DND-41 (cell line): ENCODE measurements at regions not wholly inside any gene's neighbourhood (a gene's known extent, or its start where the extent isn't known, plus 50 kb on each side); places are given as distances from the start of the nearest gene placed in this dataset.

Experiments used
- ATAC-seq: fragments of 200-7000 bp; cut with Tn5 transposase; 3 replicates; pipeline ENCODE4 v1.9.1; 2021; ENCODE audit warnings: low read depth; ENCODE audit not compliant: insufficient read depth
- DNase-seq: peaks from one replicate; pipeline ENCODE4 v3.0.0-alpha.2; 2020
- H2AFZ ChIP-seq: 2 replicates; pipeline ENCODE4 v1.6.0; 2012; ENCODE audit warnings: low read depth, low read length
- H3K27ac ChIP-seq: 2 replicates; pipeline ENCODE4 v1.5.1; 2012; ENCODE audit warnings: low read length, inconsistent platforms
- H3K27me3 ChIP-seq: fragments of 200-600 bp; sonication (generic); 2 replicates; pipeline ENCODE4 v1.6.0; 2012; ENCODE audit warnings: low read length, mild to moderate bottlenecking, inconsistent platforms; ENCODE audit not compliant: insufficient read depth, poor library complexity
- H3K36me3 ChIP-seq: 2 replicates; pipeline ENCODE4 v1.5.1; 2012; ENCODE audit warnings: low read length, inconsistent platforms; ENCODE audit not compliant: insufficient read depth
- H3K4me1 ChIP-seq: 2 replicates; pipeline ENCODE4 v1.5.1; 2012; ENCODE audit warnings: mild to moderate bottlenecking, low read length; ENCODE audit not compliant: insufficient read depth
- H3K4me2 ChIP-seq: 2 replicates; pipeline ENCODE4 v1.6.0; 2012; ENCODE audit warnings: mild to moderate bottlenecking, moderate library complexity, low read length, inconsistent platforms; ENCODE audit not compliant: insufficient read depth
- H3K4me3 ChIP-seq, 2 experiments: fragments of 200-600 bp in 1 of 2; shearing (Covaris generic) in 1 of 2; 2 replicates each; pipeline ENCODE4 v1.5.1; 2012 to 2016; ENCODE audit warnings: inconsistent platforms in 2 of 2, low read length in 2 of 2, mild to moderate bottlenecking in 2 of 2, low read depth in 1 of 2, moderate library complexity in 1 of 2
- H3K79me2 ChIP-seq: 2 replicates; pipeline ENCODE4 v1.6.0; 2012; ENCODE audit warnings: low read length, inconsistent platforms; ENCODE audit not compliant: insufficient read depth
- H3K9ac ChIP-seq: 2 replicates; pipeline ENCODE4 v1.6.0; 2012; ENCODE audit warnings: low read depth, mild to moderate bottlenecking, inconsistent platforms, low read length, moderate library complexity
- H3K9me3 ChIP-seq: 2 replicates; pipeline ENCODE4 v1.5.1; 2012; ENCODE audit warnings: low read length, moderate library complexity, mild to moderate bottlenecking, inconsistent platforms; ENCODE audit not compliant: insufficient read depth, severe bottlenecking
- H4K20me1 ChIP-seq: 2 replicates; pipeline ENCODE4 v1.6.0; 2012; ENCODE audit warnings: low read length; ENCODE audit not compliant: insufficient read depth
- CTCF ChIP-seq: IDR thresholded peaks from 2 replicates; pipeline ENCODE4 v1.5.1; 2012; ENCODE audit warnings: borderline replicate concordance, low read length, moderate library complexity, mild to moderate bottlenecking; ENCODE audit not compliant: poor library complexity, severe bottlenecking; ENCODE audit errors: extremely low read depth
- EZH2 ChIP-seq: IDR thresholded peaks from 3 replicates; pipeline ENCODE4 v1.6.1; 2012; ENCODE audit warnings: borderline replicate concordance, low read depth, mild to moderate bottlenecking, moderate library complexity, low read length, inconsistent platforms; ENCODE audit not compliant: severe bottlenecking

- Histone ChIP-seq H3K4me3 (no peak overlapping the region), H3K4me2 (no peak overlapping the region), H3K79me2 (no peaks in the 10 kb centered on the region), H2AFZ (no peak overlapping the region), H3K9ac (no peak overlapping the region), H3K36me3 (no peaks in the 10 kb centered on the region), H3K4me1 (no peaks in the 10 kb centered on the region), H3K27me3 (no peaks in the 10 kb centered on the region), H3K9me3 (no peaks in the 10 kb centered on the region), H4K20me1 (no peaks in the 10 kb centered on the region), H3K27ac (no peak overlapping the region)
- ATAC-seq (no peak), DNase-seq (no peak)
- TF ChIP-seq CTCF (no peak), EZH2 (no peak)
Observed at GRCh38 chr1:79364896-79365295, 358.4 kb upstream of the ADGRL4 start.

DNA sequence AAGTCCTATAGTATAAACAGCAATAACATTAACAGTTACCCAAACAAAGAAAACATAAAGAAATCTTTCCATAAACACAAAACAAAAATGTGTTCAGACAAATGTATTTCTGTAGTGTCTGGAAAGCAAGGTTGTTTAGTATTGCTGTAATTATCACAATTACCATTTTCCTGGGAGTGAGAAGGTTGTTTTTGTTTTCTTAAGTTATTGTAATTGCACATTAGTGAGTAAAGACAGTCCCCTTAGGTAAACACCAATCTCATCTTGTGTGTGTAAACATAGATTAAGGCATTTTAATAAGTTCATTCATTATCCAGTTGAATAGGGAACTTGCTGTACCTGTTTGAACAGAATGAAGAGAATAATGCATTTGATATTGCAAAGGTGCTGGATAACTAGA lies 356.9 kb upstream of the ADGRL4 start:
- H3K27me3 ChIP-seq = no peaks in the 10 kb centered on the region
- H3K4me2 ChIP-seq = no peak overlapping the region
- no peak overlapping the region for H3K27ac ChIP-seq
- no peak overlapping the region for H2AFZ ChIP-seq
- TF ChIP-seq EZH2 (no peak), CTCF (no peak)
- H3K4me1 ChIP-seq = no peaks in the 10 kb centered on the region
- no peaks in the 10 kb centered on the region for H4K20me1 ChIP-seq
- ATAC-seq (no peak), DNase-seq (no peak)
- H3K79me2 ChIP-seq = no peaks in the 10 kb centered on the region
- no peak overlapping the region for H3K9ac ChIP-seq
- no peak overlapping the region for H3K4me3 ChIP-seq
- H3K36me3 ChIP-seq = no peaks in the 10 kb centered on the region
- no peaks in the 10 kb centered on the region for H3K9me3 ChIP-seq

- Histone ChIP-seq H3K79me2 (no peaks in the 10 kb centered on the region), H3K27me3 (no peaks in the 10 kb centered on the region), H2AFZ (no peak overlapping the region), H3K9me3 (no peaks in the 10 kb centered on the region), H3K4me2 (no peak overlapping the region), H3K4me3 (no peak overlapping the region), H4K20me1 (no peaks in the 10 kb centered on the region), H3K27ac (no peak overlapping the region), H3K36me3 (no peaks in the 10 kb centered on the region), H3K9ac (no peak overlapping the region), H3K4me1 (no peaks in the 10 kb centered on the region)
- no peak for DNase-seq
- ATAC-seq = no peak
- TF ChIP-seq EZH2 = no peak
- TF ChIP-seq CTCF = no peak
Observed at GRCh38 chr1:79362470-79362869, 355.9 kb upstream of the ADGRL4 start.

DNA sequence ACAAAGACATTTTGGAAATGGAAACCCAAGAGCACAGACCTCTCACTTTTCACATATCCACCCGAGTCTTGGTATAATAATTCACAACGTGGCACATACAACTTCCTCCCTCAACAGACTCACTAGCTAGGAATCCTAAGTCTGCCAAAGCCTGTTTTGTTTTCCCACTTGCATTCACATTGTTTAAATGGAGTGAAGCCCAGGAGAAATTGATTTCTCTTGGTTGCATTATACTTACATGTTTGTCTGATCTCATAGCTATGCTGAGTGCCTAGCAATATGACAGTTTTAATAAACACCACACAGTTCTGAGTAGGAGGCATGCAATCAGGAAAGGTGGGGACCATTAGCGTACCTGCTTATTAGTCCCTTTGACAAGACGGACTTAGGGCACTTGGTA lies 348.6 kb upstream of the ADGRL4 start:
- no peaks in the 10 kb centered on the region for H4K20me1 ChIP-seq
- H3K9ac ChIP-seq = no peak overlapping the region
- H3K4me2 ChIP-seq = no peak overlapping the region
- no peak overlapping the region for H3K27ac ChIP-seq
- H2AFZ ChIP-seq = no peak overlapping the region
- H3K9me3 ChIP-seq = no peaks in the 10 kb centered on the region
- H3K36me3 ChIP-seq = no peaks in the 10 kb centered on the region
- no peaks in the 10 kb centered on the region for H3K4me1 ChIP-seq
- no peak for ATAC-seq
- TF ChIP-seq CTCF (no peak), EZH2 (no peak)
- no peaks in the 10 kb centered on the region for H3K27me3 ChIP-seq
- H3K4me3 ChIP-seq = no peak overlapping the region
- H3K79me2 ChIP-seq = no peaks in the 10 kb centered on the region
- DNase-seq = no peak
